Adipocyte (in vitro differentiated cells): ENCODE measurements at regions not wholly inside any gene's neighbourhood (a gene's known extent, or its start where the extent isn't known, plus 50 kb on each side); places are given as distances from the start of the nearest gene placed in this dataset.

Experiments used
- DNase-seq: peaks from one replicate; pipeline ENCODE4 v3.0.0-alpha.2; 2015; ENCODE audit warnings: low read depth
- H3K27me3 ChIP-seq: replicated peaks from 2 replicates; pipeline ENCODE4 v1.7.0; 2013; ENCODE audit warnings: mild to moderate bottlenecking, low read length, moderate library complexity; ENCODE audit not compliant: control insufficient read depth, insufficient read depth
- H3K36me3 ChIP-seq: 2 replicates; pipeline ENCODE4 v1.7.0; 2013; ENCODE audit warnings: low read length, mild to moderate bottlenecking, moderate library complexity; ENCODE audit not compliant: control insufficient read depth, insufficient read depth, severe bottlenecking
- H3K4me1 ChIP-seq: 2 replicates; pipeline ENCODE4 v1.7.0; 2013; ENCODE audit warnings: mild to moderate bottlenecking, low read length, moderate library complexity; ENCODE audit not compliant: control insufficient read depth, insufficient read depth
- H3K4me3 ChIP-seq: 2 replicates; pipeline ENCODE4 v1.7.0; 2013; ENCODE audit warnings: mild to moderate bottlenecking, low read length, moderate library complexity
- H3K9ac ChIP-seq: 2 replicates; pipeline ENCODE4 v1.7.0; 2013; ENCODE audit warnings: mild to moderate bottlenecking, low read length, moderate library complexity
- H3K9me3 ChIP-seq: 2 replicates; pipeline ENCODE4 v1.7.0; 2013; ENCODE audit warnings: mild to moderate bottlenecking, low read length, moderate library complexity; ENCODE audit not compliant: control insufficient read depth

DNA sequence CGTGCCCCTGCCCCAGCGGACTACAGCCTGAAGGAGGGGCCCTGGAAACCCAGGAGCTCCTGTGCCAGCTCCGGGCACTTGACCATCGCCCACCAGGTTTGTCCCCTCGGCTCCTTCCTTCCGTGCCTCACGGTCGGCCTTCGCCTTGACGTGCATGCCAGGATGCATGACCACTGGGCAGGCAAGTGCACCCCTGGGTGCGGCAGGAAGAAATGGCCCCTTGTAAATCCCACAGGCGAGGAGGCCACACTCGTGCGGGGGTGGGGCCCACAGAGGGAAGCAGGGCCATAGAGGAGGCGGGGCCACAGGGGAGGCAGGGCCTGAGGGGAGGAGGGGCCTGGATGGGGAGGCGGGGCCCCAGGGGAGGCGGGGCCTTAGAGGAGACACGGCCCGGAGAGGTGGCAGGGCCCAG is 81.7 kb downstream of the YTHDF1 start:
- no peaks in the 10 kb centered on the region for H3K36me3 ChIP-seq
- H3K9ac ChIP-seq: no peak overlapping the region
- peaks cover 52% of the 10 kb centered on the region for H3K27me3 ChIP-seq
- DNase-seq: no peak
- H3K9me3 ChIP-seq: peaks cover 3% of the 10 kb centered on the region
- no peak overlapping the region for H3K4me3 ChIP-seq
- no peaks in the 10 kb centered on the region for H3K4me1 ChIP-seq

- peaks cover 3% of the 10 kb centered on the region for H3K9me3 ChIP-seq
- peaks cover 52% of the 10 kb centered on the region for H3K27me3 ChIP-seq
- no peak overlapping the region for H3K9ac ChIP-seq
- no peak for DNase-seq
- no peaks in the 10 kb centered on the region for H3K4me1 ChIP-seq
- H3K36me3 ChIP-seq: no peaks in the 10 kb centered on the region
- no peak overlapping the region for H3K4me3 ChIP-seq
Measured at GRCh38 chr20:63133481-63134091, 82.3 kb downstream of the YTHDF1 start.

DNA sequence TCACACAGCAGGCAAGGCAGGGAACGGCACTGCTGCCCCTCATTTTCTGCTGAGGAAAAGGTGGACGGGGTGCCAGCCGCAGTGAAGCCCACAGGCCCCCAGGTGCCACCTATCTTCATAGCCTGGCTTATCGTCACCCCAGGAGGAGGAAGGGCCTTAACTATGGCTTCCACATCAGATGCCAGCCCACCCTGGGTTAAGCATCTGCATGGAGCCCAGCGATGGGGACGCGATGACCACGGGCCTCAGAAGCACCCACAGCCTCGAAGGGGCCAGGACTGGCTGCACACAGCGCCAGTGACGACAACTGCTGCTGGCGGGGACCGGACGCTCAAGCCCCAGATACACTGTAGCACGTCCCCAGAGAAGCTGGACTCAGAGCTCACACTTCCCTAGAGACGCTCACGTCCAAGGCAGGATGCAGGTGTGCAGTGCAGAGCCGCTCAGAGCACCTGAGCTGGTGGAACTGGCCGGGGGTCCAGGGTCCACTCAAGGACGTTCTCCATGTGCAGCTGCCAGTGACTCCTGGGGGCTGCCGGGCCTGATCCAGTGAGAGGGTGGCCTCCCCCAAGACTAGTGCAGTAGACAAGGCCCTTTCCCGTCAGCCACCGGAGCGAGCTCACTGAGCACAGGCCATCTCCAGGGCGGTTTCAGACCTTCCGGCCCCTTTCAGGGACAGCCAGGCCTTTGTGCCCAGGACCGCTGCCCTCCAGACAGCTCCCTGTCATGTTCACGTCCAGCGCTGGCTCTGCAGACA is 83.0 kb downstream of the YTHDF1 start:
- H3K9ac ChIP-seq: no peak overlapping the region
- H3K4me3 ChIP-seq: no peak overlapping the region
- peaks cover 52% of the 10 kb centered on the region for H3K27me3 ChIP-seq
- H3K9me3 ChIP-seq: peaks cover 3% of the 10 kb centered on the region
- no peaks in the 10 kb centered on the region for H3K4me1 ChIP-seq
- DNase-seq: no peak
- H3K36me3 ChIP-seq: no peaks in the 10 kb centered on the region

GRCh38 chr20:63132131-63132714 is 83.7 kb downstream of the YTHDF1 start:
- Histone ChIP-seq H3K4me1 (no peaks in the 10 kb centered on the region), H3K4me3 (no peak overlapping the region), H3K36me3 (no peaks in the 10 kb centered on the region), H3K9ac (no peak overlapping the region), H3K27me3 (peaks cover 52% of the 10 kb centered on the region), H3K9me3 (no peaks in the 10 kb centered on the region)
- DNase-seq: no peak

DNA sequence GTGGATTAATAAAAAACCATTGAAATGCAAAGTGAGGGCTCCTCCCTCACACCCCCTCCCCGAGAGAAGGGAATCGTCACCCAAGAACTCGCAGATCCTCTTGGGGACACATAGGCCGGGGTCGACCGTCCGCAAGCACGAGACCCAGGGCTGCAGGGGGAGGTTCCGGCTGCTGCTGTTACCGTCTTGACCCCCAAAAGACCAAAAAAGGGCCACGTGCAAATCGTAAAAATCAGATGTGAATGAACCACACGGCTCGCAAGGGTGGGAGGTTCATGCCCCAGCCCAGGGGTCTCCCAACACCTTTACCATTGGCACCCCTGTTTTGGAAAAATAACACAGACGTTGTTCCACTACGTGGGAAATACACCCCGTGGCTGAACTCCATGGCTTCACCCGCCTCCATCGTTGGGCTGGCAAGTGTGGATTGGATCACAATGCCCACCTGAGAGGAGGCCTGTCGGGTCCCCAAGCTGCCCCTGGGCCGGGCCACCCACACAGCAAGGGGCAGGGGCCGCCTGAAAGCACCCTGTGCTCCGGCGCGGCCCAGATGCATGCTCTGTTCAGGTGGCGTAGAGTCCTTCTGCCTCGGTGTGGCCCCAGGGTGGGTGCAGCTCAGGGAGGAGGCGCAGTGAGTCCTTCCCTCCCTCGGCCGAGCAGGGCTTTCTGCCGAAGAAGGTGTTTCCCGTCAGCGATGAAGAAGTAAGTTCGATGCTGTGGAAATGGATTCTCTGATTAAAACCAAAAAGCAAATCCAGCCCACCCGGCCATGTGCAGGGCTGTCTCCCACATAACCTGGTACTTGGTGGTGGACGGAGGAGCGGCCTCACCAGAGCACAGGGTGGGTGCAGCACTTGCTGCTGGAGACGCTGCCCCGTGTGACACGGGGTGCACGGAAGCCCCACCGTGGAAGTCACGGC is 85.0 kb downstream of the YTHDF1 start:
- H3K27me3 ChIP-seq: peaks cover 65% of the 10 kb centered on the region
- H3K4me3 ChIP-seq: no peak overlapping the region
- H3K9ac ChIP-seq: no peak overlapping the region
- H3K4me1 ChIP-seq: no peaks in the 10 kb centered on the region
- H3K36me3 ChIP-seq: no peaks in the 10 kb centered on the region
- DNase-seq: no peak
- no peaks in the 10 kb centered on the region for H3K9me3 ChIP-seq

GRCh38 chr20:63129991-63130657 is 85.8 kb downstream of the YTHDF1 start:
- Histone ChIP-seq H3K9me3 (no peaks in the 10 kb centered on the region), H3K9ac (no peak overlapping the region), H3K4me1 (no peaks in the 10 kb centered on the region), H3K27me3 (peaks cover 69% of the 10 kb centered on the region), H3K4me3 (no peak overlapping the region), H3K36me3 (no peaks in the 10 kb centered on the region)
- DNase-seq: no peak

GRCh38 chr20:63129376-63129965 is 86.5 kb downstream of the YTHDF1 start:
- no peak for DNase-seq
- peaks cover 74% of the 10 kb centered on the region for H3K27me3 ChIP-seq
- H3K36me3 ChIP-seq: no peaks in the 10 kb centered on the region
- no peaks in the 10 kb centered on the region for H3K4me1 ChIP-seq
- H3K4me3 ChIP-seq: no peak overlapping the region
- H3K9me3 ChIP-seq: no peaks in the 10 kb centered on the region
- no peak overlapping the region for H3K9ac ChIP-seq

DNA sequence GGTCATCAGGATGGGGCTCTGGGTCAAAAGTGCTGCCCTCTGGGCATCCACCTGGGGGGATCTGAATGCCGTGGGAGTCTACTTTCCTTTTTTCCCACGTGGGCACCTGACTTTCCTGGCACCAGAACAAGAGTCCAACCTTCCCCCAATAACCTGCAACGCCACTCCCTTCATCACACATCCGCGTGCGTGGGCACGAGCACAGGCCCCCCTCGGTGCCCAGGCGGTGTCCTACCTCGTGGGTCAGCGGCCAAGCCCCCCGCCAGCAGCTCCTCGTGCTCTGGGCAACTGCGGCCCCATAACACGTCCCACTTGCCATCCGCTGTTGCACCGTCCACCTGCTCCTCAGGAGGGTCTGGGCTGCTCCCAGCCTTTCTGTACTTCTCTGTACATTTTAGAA is 87.0 kb downstream of the YTHDF1 start:
- DNase-seq: no peak
- peaks cover 74% of the 10 kb centered on the region for H3K27me3 ChIP-seq

DNA sequence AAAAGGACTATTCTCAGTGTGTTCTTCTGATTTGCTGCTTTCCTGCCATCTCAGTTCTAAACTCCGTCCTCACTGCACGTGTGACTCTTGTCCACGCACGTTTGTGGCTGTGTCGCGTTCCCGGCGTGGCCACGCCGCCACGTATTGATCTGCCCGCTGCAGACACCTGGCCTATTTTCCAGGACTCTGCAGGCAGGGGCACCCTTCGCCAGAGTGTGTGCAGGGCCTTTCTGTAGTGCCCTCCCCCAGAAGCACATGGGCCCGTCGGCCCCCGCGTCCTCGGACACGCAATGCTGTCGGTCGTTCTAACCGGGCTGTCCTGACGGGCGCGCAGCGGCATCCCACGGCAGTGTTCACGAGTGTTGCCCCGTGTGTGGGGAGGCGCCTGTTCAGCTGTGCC is 87.6 kb downstream of the YTHDF1 start:
- Histone ChIP-seq H3K27me3 (peaks cover 69% of the 10 kb centered on the region), H3K9me3 (no peaks in the 10 kb centered on the region), H3K4me1 (no peaks in the 10 kb centered on the region), H3K9ac (no peak overlapping the region), H3K36me3 (no peaks in the 10 kb centered on the region), H3K4me3 (no peak overlapping the region)
- no peak for DNase-seq

More for the DNA sequence above, 87.0 kb downstream of the YTHDF1 start:
- Histone ChIP-seq H3K4me3 (no peak overlapping the region), H3K4me1 (no peaks in the 10 kb centered on the region), H3K9me3 (no peaks in the 10 kb centered on the region), H3K36me3 (no peaks in the 10 kb centered on the region), H3K9ac (no peak overlapping the region)

DNA sequence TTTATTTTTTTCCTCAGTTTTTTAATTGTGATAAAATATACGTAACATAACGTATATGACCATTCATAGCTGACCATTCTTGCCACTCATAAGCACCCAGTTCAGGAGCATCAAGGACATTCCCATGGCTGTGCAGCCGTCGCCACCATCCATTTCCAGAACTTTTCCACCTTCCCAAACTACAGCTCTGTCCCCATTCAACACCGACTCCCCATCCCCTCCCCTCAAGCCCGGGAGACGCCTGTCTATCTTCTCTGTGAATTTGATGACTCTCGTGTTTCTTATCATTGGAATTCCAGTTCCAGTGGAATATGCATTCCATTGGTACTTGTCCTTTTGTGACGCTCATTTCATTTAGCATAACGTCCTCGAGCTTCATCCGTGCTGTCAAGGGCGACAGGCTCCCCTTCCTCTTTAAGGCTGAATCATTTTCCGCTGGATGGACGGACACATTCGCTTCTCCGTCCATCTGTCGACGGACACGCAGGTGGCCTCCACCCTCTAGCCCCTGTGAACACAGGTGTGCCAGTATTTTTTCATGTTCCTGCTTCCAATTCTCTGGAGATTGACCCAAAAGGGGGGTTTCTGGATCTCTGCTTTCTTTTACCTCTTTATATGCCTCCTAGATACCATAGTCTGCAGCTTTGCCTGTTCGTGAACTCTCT is 88.1 kb downstream of the YTHDF1 start:
- Histone ChIP-seq H3K27me3 (peaks cover 68% of the 10 kb centered on the region), H3K4me3 (no peak overlapping the region)
- no peak for DNase-seq

More for the DNA sequence above, 88.1 kb downstream of the YTHDF1 start:
- Histone ChIP-seq H3K4me1 (no peaks in the 10 kb centered on the region), H3K36me3 (no peaks in the 10 kb centered on the region), H3K9ac (no peak overlapping the region), H3K9me3 (peaks cover 1% of the 10 kb centered on the region)
